ENCODE measurements at regions not wholly inside any gene's neighbourhood (a gene's known extent, or its start where the extent isn't known, plus 50 kb on each side); places are given as distances from the start of the nearest gene placed in this dataset.

GRCh38 chr7:41047211-41047610 lies 655.7 kb downstream of the INHBA start:
- TF ChIP-seq CTCF (IDR thresholded peaks at IDR 0.05; ENCODE audit: low read length, missing control alignments), result no peak
- no peak for DNase-seq (ENCODE audit: low read depth)

GRCh38 chr7:41046776-41047175 lies 656.1 kb downstream of the INHBA start:
- no peak overlapping the region for H3K4me3 ChIP-seq (replicated peaks; ENCODE audit: low read depth, low read length)
- no peak for TF ChIP-seq CTCF (IDR thresholded peaks at IDR 0.05; ENCODE audit: low read length, missing control alignments)
- no peak for DNase-seq (ENCODE audit: low read depth)

More at GRCh38 chr7:41047211-41047610, 655.7 kb downstream of the INHBA start:
- H3K4me3 ChIP-seq (replicated peaks; ENCODE audit: low read depth, low read length), result no peak overlapping the region

- DNase-seq (ENCODE audit: low read depth), result peak; percentile 80
- H3K4me3 ChIP-seq (replicated peaks; ENCODE audit: low read depth, low read length), result no peak overlapping the region
- no peak for TF ChIP-seq CTCF (IDR thresholded peaks at IDR 0.05; ENCODE audit: low read length, missing control alignments)
These were observed 656.6 kb downstream of the INHBA start for GRCh38 chr7:41046221-41046761.

GRCh38 chr7:41045556-41046123 lies 657.2 kb downstream of the INHBA start:
- no peak for DNase-seq (ENCODE audit: low read depth)
- TF ChIP-seq CTCF (IDR thresholded peaks at IDR 0.05; ENCODE audit: low read length, missing control alignments), result no peak
- no peak overlapping the region for H3K4me3 ChIP-seq (replicated peaks; ENCODE audit: low read depth, low read length)

GRCh38 chr7:41039981-41040380 lies 662.9 kb downstream of the INHBA start:
- TF ChIP-seq CTCF (IDR thresholded peaks at IDR 0.05; ENCODE audit: low read length, missing control alignments), result no peak
- no peak overlapping the region for H3K4me3 ChIP-seq (replicated peaks; ENCODE audit: low read depth, low read length)
- no peak for DNase-seq (ENCODE audit: low read depth)

- DNase-seq (ENCODE audit: low read depth), result no peak
- H3K4me3 ChIP-seq (replicated peaks; ENCODE audit: low read depth, low read length), result no peak overlapping the region
- TF ChIP-seq CTCF (IDR thresholded peaks at IDR 0.05; ENCODE audit: low read length, missing control alignments), result no peak
These were observed 663.4 kb downstream of the INHBA start for GRCh38 chr7:41039386-41039953.

GRCh38 chr7:41038211-41038610 lies 664.7 kb downstream of the INHBA start:
- H3K4me3 ChIP-seq (replicated peaks; ENCODE audit: low read depth, low read length), result no peak overlapping the region
- TF ChIP-seq CTCF (IDR thresholded peaks at IDR 0.05; ENCODE audit: low read length, missing control alignments), result no peak
- no peak for DNase-seq (ENCODE audit: low read depth)

Measured in fibroblast of pulmonary artery (primary cell).